Ovary (tissue), 3 donors: ENCODE measurements at regions not wholly inside any gene's neighbourhood (a gene's known extent, or its start where the extent isn't known, plus 50 kb on each side); places are given as distances from the start of the nearest gene placed in this dataset.

Experiments
- CTCF ChIP-seq, 3 donors: fragments of 450-650 bp in 2 of 3; fragments of 200-600 bp in 1 of 3; IDR thresholded peaks; one replicate each; pipeline versions ENCODE4 v1.5.1 to v1.8.0; 2016 to 2022; ENCODE audit warnings: antibody characterized with exemption in 3 of 3, mild to moderate bottlenecking in 1 of 3
- EP300 ChIP-seq: sonication (generic); formaldehyde crosslinking; IDR thresholded peaks from one replicate; pipeline ENCODE4 v1.6.1; 2017; ENCODE audit warnings: antibody characterized with exemption
- POLR2A ChIP-seq: fragments of 450-650 bp; IDR thresholded peaks from one replicate; pipeline ENCODE4 v1.6.1; 2017; ENCODE audit warnings: antibody characterized with exemption, mild to moderate bottlenecking, moderate library complexity
- donor health status: DM: no; HTN: no; CAD: no.

- no peak for TF ChIP-seq CTCF (IDR thresholded peaks at IDR 0.05)
- no peak for TF ChIP-seq EP300
- TF ChIP-seq POLR2A: no peak
Measured at GRCh38 chr1:187566354-187566753, 737.6 kb downstream of the PLA2G4A start.
